K562 (cell line): ENCODE measurements at regions not wholly inside any gene's neighbourhood (a gene's known extent, or its start where the extent isn't known, plus 50 kb on each side); places are given as distances from the start of the nearest gene placed in this dataset.

ENCODE experiments used
- CBFA2T2 ChIP-seq: fragments of 450-650 bp; conservative IDR thresholded peaks from 2 replicates; pipeline ENCODE4 v1.6.1; 2017; ENCODE audit warnings: mild to moderate bottlenecking
- CBX8 ChIP-seq: fragments of 200-600 bp; sonication (generic); IDR thresholded peaks from 2 replicates; pipeline ENCODE4 v1.6.1; 2012; ENCODE audit warnings: borderline replicate concordance, mixed run types, low read depth, mild to moderate bottlenecking, moderate library complexity, mixed read lengths, low read length, control low read depth, inconsistent platforms; ENCODE audit not compliant: poor library complexity, severe bottlenecking; ENCODE audit errors: extremely low read depth
- PHTF2 ChIP-seq: fragments of 250-450 bp; sonication (Bioruptor Pico); IDR thresholded peaks from 2 replicates; pipeline ENCODE4 v1.5.0; 2021; ENCODE audit warnings: mild to moderate bottlenecking
- TF ChIP-seq, protein P1 (sequence below): fragments of 450-650 bp; IDR thresholded peaks from 2 replicates; pipeline ENCODE4 v1.6.1; 2017; ENCODE audit warnings: antibody characterized with exemption, mild to moderate bottlenecking
- TF ChIP-seq, protein P2 (sequence below): IDR thresholded peaks from 2 replicates; pipeline ENCODE4 v1.6.1; 2014; ENCODE audit warnings: antibody characterized with exemption
- TF ChIP-seq, protein P3 (sequence below): sonication (generic); formaldehyde crosslinking; IDR thresholded peaks from 2 replicates; pipeline ENCODE4 v1.8.0; 2023; ENCODE audit warnings: mild to moderate bottlenecking, missing genetic modification reagents

DNA sequence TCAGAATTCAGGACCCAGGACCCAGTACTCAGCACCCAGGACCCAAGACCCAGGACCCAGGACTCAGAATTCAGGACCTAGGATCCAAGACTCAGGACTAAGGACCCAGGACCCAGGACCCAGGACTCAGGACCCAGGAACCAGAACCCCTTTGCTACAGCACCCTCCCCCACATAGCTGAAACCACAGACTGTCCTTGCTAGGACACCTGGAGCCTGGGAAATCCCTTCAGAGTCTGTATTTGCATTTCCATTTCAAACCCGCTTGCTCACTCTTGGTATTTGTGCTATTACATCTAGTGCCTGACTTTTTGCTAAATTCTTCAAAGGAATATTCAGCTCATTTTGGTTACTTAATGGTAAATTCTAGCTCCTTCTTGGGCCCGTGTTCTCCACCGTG lies 275.8 kb upstream of the MAF start (continued):
- no peak for TF ChIP-seq CBX8
- TF ChIP-seq, protein P1, sequence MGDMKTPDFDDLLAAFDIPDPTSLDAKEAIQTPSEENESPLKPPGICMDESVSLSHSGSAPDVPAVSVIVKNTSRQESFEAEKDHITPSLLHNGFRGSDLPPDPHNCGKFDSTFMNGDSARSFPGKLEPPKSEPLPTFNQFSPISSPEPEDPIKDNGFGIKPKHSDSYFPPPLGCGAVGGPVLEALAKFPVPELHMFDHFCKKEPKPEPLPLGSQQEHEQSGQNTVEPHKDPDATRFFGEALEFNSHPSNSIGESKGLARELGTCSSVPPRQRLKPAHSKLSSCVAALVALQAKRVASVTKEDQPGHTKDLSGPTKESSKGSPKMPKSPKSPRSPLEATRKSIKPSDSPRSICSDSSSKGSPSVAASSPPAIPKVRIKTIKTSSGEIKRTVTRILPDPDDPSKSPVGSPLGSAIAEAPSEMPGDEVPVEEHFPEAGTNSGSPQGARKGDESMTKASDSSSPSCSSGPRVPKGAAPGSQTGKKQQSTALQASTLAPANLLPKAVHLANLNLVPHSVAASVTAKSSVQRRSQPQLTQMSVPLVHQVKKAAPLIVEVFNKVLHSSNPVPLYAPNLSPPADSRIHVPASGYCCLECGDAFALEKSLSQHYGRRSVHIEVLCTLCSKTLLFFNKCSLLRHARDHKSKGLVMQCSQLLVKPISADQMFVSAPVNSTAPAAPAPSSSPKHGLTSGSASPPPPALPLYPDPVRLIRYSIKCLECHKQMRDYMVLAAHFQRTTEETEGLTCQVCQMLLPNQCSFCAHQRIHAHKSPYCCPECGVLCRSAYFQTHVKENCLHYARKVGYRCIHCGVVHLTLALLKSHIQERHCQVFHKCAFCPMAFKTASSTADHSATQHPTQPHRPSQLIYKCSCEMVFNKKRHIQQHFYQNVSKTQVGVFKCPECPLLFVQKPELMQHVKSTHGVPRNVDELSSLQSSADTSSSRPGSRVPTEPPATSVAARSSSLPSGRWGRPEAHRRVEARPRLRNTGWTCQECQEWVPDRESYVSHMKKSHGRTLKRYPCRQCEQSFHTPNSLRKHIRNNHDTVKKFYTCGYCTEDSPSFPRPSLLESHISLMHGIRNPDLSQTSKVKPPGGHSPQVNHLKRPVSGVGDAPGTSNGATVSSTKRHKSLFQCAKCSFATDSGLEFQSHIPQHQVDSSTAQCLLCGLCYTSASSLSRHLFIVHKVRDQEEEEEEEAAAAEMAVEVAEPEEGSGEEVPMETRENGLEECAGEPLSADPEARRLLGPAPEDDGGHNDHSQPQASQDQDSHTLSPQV, result no peak
- TF ChIP-seq CBFA2T2, result no peak
- TF ChIP-seq PHTF2 (CRISPR knock-in tag), result no peak
- TF ChIP-seq, protein P2, sequence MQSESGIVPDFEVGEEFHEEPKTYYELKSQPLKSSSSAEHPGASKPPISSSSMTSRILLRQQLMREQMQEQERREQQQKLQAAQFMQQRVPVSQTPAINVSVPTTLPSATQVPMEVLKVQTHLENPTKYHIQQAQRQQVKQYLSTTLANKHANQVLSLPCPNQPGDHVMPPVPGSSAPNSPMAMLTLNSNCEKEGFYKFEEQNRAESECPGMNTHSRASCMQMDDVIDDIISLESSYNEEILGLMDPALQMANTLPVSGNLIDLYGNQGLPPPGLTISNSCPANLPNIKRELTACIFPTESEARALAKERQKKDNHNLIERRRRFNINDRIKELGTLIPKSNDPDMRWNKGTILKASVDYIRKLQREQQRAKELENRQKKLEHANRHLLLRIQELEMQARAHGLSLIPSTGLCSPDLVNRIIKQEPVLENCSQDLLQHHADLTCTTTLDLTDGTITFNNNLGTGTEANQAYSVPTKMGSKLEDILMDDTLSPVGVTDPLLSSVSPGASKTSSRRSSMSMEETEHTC, result no peak
- TF ChIP-seq, protein P3, sequence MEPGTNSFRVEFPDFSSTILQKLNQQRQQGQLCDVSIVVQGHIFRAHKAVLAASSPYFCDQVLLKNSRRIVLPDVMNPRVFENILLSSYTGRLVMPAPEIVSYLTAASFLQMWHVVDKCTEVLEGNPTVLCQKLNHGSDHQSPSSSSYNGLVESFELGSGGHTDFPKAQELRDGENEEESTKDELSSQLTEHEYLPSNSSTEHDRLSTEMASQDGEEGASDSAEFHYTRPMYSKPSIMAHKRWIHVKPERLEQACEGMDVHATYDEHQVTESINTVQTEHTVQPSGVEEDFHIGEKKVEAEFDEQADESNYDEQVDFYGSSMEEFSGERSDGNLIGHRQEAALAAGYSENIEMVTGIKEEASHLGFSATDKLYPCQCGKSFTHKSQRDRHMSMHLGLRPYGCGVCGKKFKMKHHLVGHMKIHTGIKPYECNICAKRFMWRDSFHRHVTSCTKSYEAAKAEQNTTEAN (CRISPR knock-in tag), result no peak
